RPMI7951 (cell line): ENCODE measurements at regions not wholly inside any gene's neighbourhood (a gene's known extent, or its start where the extent isn't known, plus 50 kb on each side); places are given as distances from the start of the nearest gene placed in this dataset.
"Not testable (repeated sequence)": the region's sequence is repeated elsewhere in the genome, so short reads cannot be mapped to it uniquely, and the experiment has no call there.

Experiments
- DNase-seq: peaks from one replicate; pipeline ENCODE4 v3.0.0-alpha.2; 2012; ENCODE audit warnings: low read depth

GRCh38 chr6:15170126-15170525 is 75.7 kb upstream of the JARID2 start:
- DNase-seq, result no peak

GRCh38 chr6:15171026-15171425 is 74.8 kb upstream of the JARID2 start:
- no peak for DNase-seq

GRCh38 chr6:15176816-15177370 is 69.0 kb upstream of the JARID2 start:
- no peak for DNase-seq

- no peak for DNase-seq
These were observed 61.9 kb upstream of the JARID2 start for GRCh38 chr6:15183979-15184378.

DNA sequence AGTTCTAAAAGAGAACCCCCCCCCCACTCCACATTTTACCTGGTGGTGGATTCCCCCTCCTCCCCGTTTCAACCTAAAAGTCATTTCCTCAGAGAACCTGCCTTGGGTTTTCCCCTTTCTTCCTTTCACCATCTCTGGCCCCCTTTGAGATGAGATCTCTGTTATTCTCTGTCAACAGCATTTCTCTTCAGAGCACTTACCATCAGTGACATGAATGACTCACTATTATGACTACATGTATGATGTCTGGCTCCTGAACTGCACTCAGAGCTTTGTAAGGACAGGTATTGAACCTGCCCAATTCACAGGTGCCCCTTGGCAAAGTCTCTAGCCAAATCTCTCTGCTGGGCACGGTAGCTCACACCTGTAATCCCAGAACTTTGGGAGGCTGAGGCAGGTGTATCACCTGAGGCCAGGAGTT is 61.4 kb upstream of the JARID2 start:
- no peak for DNase-seq

DNA sequence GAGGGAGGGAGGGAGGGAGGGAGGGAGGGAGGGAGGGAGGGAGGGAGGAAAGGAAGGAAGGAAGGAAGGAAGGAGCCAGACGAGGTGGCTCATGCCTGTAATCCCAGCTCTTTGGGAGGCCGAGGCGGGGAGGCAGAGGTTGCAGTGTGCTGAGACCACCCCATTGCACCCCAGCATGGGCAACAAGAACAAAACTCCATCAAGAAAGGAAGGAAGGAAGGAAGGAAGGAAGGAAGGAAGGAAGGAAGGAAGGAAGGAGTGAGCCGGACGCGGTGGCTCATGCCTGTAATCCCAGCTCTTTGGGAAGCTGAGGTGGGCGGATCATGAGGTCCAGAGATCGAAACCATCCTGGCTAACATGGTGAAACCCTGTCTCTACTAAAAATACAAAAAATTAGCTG is 60.8 kb upstream of the JARID2 start:
- DNase-seq, result not testable (repeated sequence)

DNA sequence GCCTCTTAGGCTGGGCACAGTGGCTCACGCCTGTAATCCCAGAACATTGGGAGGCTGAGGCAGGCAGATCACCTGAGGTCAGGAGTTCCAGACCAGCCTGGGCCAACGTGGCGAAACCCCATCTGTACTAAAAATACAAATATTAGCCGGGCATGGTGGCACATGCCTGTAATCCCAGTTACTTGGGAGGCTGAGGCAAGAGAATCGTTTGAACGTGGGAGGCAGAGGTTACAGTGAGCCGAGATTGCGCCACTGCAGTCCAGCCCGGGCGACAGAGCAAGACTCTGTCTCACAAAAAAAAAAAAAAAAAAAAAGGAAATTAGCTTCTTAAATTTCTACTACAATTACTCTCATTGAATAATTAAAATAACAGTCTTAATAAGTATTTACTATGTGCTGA is 52.4 kb upstream of the JARID2 start:
- DNase-seq, result not testable (repeated sequence)

DNA sequence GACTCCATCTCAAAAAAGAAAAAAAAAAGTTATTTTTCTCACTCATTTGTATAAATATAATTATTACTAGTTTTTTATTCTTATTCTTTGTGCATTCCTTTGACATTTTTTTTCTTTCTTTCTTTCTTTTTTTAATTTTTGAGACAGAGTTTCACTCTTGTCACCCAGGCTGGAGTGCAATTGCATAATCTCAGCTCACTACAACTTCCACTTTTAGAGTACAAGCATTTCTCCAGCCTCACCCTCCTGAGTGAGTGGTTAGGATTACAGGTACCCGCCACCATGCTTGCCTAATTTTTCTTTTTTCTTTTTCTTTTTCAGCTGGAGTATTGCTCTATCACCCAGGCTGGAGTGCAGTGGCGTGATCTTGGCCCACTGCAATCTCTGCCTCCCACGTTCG is 51.4 kb upstream of the JARID2 start:
- no peak for DNase-seq
